Neural cell (in vitro differentiated cells): ENCODE measurements at regions not wholly inside any gene's neighbourhood (a gene's known extent, or its start where the extent isn't known, plus 50 kb on each side); places are given as distances from the start of the nearest gene placed in this dataset.

Experiments
- CTCF ChIP-seq: fragments of 450-650 bp; IDR thresholded peaks from 2 replicates; pipeline ENCODE4 v1.5.1; 2014; ENCODE audit warnings: antibody characterized with exemption, mild to moderate bottlenecking, moderate library complexity; ENCODE audit not compliant: poor library complexity, severe bottlenecking
- EP300 ChIP-seq: fragments of 450-650 bp; conservative IDR thresholded peaks from 2 replicates; pipeline ENCODE4 v1.6.1; 2014; ENCODE audit warnings: antibody characterized with exemption, mild to moderate bottlenecking, moderate library complexity; ENCODE audit not compliant: poor library complexity, severe bottlenecking
- RAD21 ChIP-seq: fragments of 450-650 bp; conservative IDR thresholded peaks from 2 replicates; pipeline ENCODE4 v1.6.1; 2014; ENCODE audit warnings: antibody characterized with exemption, mild to moderate bottlenecking, moderate library complexity
- REST ChIP-seq: IDR thresholded peaks from 2 replicates; pipeline ENCODE4 v1.6.1; 2012; ENCODE audit warnings: borderline replicate concordance
- TAF1 ChIP-seq: IDR thresholded peaks from 2 replicates; pipeline ENCODE4 v1.6.1; 2012; ENCODE audit warnings: low read depth

- TF ChIP-seq REST = no peak
- no peak for TF ChIP-seq CTCF
- no peak for TF ChIP-seq TAF1
- TF ChIP-seq EP300 = no peak
- no peak for TF ChIP-seq RAD21
These were observed 351.9 kb upstream of the MIR17HG start for GRCh38 chr13:90995614-90996013.
